ENCODE measurements at regions not wholly inside any gene's neighbourhood (a gene's known extent, or its start where the extent isn't known, plus 50 kb on each side); places are given as distances from the start of the nearest gene placed in this dataset.
"Not testable (repeated sequence)": the region's sequence is repeated elsewhere in the genome, so short reads cannot be mapped to it uniquely, and the experiment has no call there.

- Histone ChIP-seq H3K9me2 (ENCODE audit: insufficient read depth) (no peaks in the 10 kb centered on the region), H3K27me3 (replicated peaks; ENCODE audit: insufficient read depth) (no peaks in the 10 kb centered on the region), H4K20me1 (ENCODE audit: insufficient read depth) (no peaks in the 10 kb centered on the region), H3K9ac (no peak overlapping the region), H3K36me3 (ENCODE audit: low read depth) (no peaks in the 10 kb centered on the region), H3K9me3 (ENCODE audit: low read depth) (no peaks in the 10 kb centered on the region), H3K4me3 (no peak overlapping the region), H2AFZ (no peak overlapping the region), H3F3A (ENCODE audit: insufficient read depth) (no peaks in the 10 kb centered on the region), H3K4me1 (ENCODE audit: insufficient read depth) (no peaks in the 10 kb centered on the region), H3K4me2 (ENCODE audit: unreplicated experiment) (no peak overlapping the region), H3K27ac (no peak overlapping the region), H3K79me2 (ENCODE audit: insufficient read depth) (no peaks in the 10 kb centered on the region)
- in situ Hi-C loops (cut with MboI), result no loop called here
- no peak for DNase-seq
- TF ChIP-seq EZH2 (IDR thresholded peaks at IDR 0.05; ENCODE audit: insufficient read depth, poor library complexity, severe bottlenecking) (no peak), EZH2phosphoT487 (IDR thresholded peaks at IDR 0.05; ENCODE audit: insufficient read depth, low read depth) (no peak)
Observed at GRCh38 chr5:15097552-15097951, 226.0 kb upstream of the ANKH start.

DNA sequence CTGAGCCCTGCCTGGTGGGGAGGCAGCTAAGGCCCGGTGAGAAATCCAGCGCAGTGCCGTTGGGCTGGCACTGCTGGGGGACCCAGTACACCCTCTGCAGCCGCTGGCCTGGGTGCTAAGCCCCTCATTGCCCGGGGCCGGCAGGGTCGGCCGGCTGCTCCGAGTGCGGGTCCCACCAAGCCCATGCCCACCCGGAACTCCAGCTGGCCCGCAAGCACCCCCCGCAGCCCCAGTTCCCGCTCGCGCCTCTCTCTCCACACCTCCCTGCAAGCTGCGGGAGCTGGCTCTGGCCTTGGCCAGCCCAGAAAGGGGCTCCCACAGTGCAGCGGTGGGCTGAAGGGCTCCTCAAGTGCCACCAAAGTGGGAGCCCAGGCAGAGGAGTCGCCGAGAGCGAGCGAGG, 225.1 kb upstream of the ANKH start:
- H3K4me2 ChIP-seq (ENCODE audit: unreplicated experiment); H3K9ac ChIP-seq; H3K27ac ChIP-seq; H3F3A ChIP-seq (ENCODE audit: insufficient read depth); H3K9me2 ChIP-seq (ENCODE audit: insufficient read depth); H2AFZ ChIP-seq; H3K4me1 ChIP-seq (ENCODE audit: insufficient read depth); H3K27me3 ChIP-seq (replicated peaks; ENCODE audit: insufficient read depth); H3K4me3 ChIP-seq; in situ Hi-C loops (cut with MboI); H4K20me1 ChIP-seq (ENCODE audit: insufficient read depth); H3K36me3 ChIP-seq (ENCODE audit: low read depth); DNase-seq; H3K9me3 ChIP-seq (ENCODE audit: low read depth); H3K79me2 ChIP-seq (ENCODE audit: insufficient read depth): not testable (repeated sequence)
- 84 to 85% methylated on average over 9 to 21 of the region's 22 CpGs for WGBS, 2 experiments (ENCODE audit: low coverage in 1 of 2, low lambda C conversion rate in 2 of 2, missing lambda C conversion rate in 2 of 2)

DNA sequence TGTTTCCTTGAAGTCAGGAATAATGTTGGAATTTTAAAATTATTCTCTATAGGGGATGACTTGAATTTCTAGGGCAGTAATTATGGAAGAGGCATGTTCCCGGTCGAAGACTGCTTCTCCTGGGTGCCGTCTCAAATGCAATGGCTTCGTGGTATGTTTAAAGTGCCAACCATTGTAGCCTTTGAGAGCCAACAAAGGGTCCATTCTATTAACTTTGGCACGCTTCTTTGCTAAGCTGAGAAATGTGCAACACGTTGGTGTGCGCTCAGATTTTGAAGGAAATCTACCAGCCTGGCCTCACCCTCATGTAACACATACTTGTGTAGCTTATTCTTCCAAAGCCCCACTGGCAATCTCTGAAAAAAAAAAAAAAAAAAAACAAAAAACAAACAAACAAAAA, 221.2 kb upstream of the ANKH start:
- H3F3A ChIP-seq (ENCODE audit: insufficient read depth), result no peaks in the 10 kb centered on the region
- no peaks in the 10 kb centered on the region for H4K20me1 ChIP-seq (ENCODE audit: insufficient read depth)
- no peak overlapping the region for H3K4me3 ChIP-seq
- H3K4me1 ChIP-seq (ENCODE audit: insufficient read depth), result no peaks in the 10 kb centered on the region
- no peaks in the 10 kb centered on the region for H3K9me2 ChIP-seq (ENCODE audit: insufficient read depth)
- WGBS, 2 experiments (ENCODE audit: low coverage in 1 of 2, low lambda C conversion rate in 2 of 2, missing lambda C conversion rate in 2 of 2), result 74% methylated on average over 7 of the region's 7 CpGs
- no peak overlapping the region for H3K27ac ChIP-seq
- in situ Hi-C loops (cut with MboI), result no loop called here
- no peaks in the 10 kb centered on the region for H3K79me2 ChIP-seq (ENCODE audit: insufficient read depth)
- no peak overlapping the region for H2AFZ ChIP-seq
- no peaks in the 10 kb centered on the region for H3K9me3 ChIP-seq (ENCODE audit: low read depth)
- H3K36me3 ChIP-seq (ENCODE audit: low read depth), result no peaks in the 10 kb centered on the region
- no peak for DNase-seq
- TF ChIP-seq EZH2 (IDR thresholded peaks at IDR 0.05; ENCODE audit: insufficient read depth, poor library complexity, severe bottlenecking) (no peak), EZH2phosphoT487 (IDR thresholded peaks at IDR 0.05; ENCODE audit: insufficient read depth, low read depth) (no peak)
- no peak overlapping the region for H3K4me2 ChIP-seq (ENCODE audit: unreplicated experiment)
- H3K27me3 ChIP-seq (replicated peaks; ENCODE audit: insufficient read depth), result no peaks in the 10 kb centered on the region; the same call in 1 of the 2 replicates
- no peak overlapping the region for H3K9ac ChIP-seq

DNA sequence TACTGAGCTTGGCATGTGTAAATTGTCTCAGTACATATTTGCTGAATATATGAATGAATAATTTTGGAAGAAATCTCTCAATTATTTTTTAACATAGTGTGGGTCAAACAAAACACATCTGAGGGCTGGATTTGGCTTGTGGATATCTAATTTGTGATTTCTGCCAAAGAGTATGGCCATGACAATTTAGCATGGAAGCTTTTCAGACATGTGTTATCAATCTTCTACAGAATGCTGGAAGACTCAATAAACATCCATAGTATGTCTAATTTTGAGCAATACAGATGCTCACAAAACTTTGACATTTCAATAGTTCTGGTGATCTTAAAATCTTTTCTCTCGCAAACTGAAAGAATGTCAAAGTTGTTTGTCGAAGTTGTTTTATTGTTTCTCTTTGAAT, 214.1 kb upstream of the ANKH start:
- H3K4me2 ChIP-seq (ENCODE audit: unreplicated experiment), result no peak overlapping the region
- no peaks in the 10 kb centered on the region for H3K9me3 ChIP-seq (ENCODE audit: low read depth)
- in situ Hi-C loops (cut with MboI), result no loop called here
- H4K20me1 ChIP-seq (ENCODE audit: insufficient read depth), result no peaks in the 10 kb centered on the region
- no peaks in the 10 kb centered on the region for H3K79me2 ChIP-seq (ENCODE audit: insufficient read depth)
- H3K9me2 ChIP-seq (ENCODE audit: insufficient read depth), result no peaks in the 10 kb centered on the region
- TF ChIP-seq EZH2phosphoT487 (IDR thresholded peaks at IDR 0.05; ENCODE audit: insufficient read depth, low read depth) (no peak), EZH2 (IDR thresholded peaks at IDR 0.05; ENCODE audit: insufficient read depth, poor library complexity, severe bottlenecking) (no peak)
- no peaks in the 10 kb centered on the region for H3K36me3 ChIP-seq (ENCODE audit: low read depth)
- WGBS, 2 experiments (ENCODE audit: low coverage in 1 of 2, low lambda C conversion rate in 2 of 2, missing lambda C conversion rate in 2 of 2), result 3% methylated on average over 2 of the region's 2 CpGs
- no peak overlapping the region for H3K9ac ChIP-seq
- no peaks in the 10 kb centered on the region for H3K4me1 ChIP-seq (ENCODE audit: insufficient read depth)
- peaks cover 35% of the 10 kb centered on the region for H3K27me3 ChIP-seq (replicated peaks; ENCODE audit: insufficient read depth)
- no peak overlapping the region for H3K4me3 ChIP-seq
- no peak overlapping the region for H2AFZ ChIP-seq
- H3F3A ChIP-seq (ENCODE audit: insufficient read depth), result no peaks in the 10 kb centered on the region
- no peak for DNase-seq
- H3K27ac ChIP-seq, result no peak overlapping the region

DNA sequence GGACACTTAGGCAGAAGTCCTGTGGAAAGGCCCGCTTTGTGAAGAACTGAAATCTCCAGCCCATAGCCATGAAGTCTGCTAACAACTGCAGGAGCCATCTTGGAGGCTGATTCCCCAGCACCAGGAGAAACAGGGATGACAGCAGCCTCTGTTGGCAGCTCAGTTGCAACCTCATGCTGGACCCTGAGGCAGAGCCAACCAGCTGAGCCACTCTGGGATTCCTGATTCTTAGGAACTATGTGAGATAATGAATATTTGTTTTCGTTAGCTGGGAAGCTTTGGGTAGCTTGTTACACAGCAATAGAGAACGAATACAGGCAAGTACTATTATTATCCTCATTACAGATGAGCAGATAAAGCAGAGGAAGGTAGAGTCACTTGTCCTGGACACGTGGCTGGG, 210.5 kb upstream of the ANKH start:
- Histone ChIP-seq H3F3A (ENCODE audit: insufficient read depth) (no peaks in the 10 kb centered on the region), H3K4me2 (ENCODE audit: unreplicated experiment) (no peak overlapping the region), H2AFZ (no peak overlapping the region), H3K36me3 (ENCODE audit: low read depth) (no peaks in the 10 kb centered on the region), H3K4me1 (ENCODE audit: insufficient read depth) (no peaks in the 10 kb centered on the region), H3K9ac (no peak overlapping the region), H3K9me3 (ENCODE audit: low read depth) (no peaks in the 10 kb centered on the region), H4K20me1 (ENCODE audit: insufficient read depth) (no peaks in the 10 kb centered on the region), H3K79me2 (ENCODE audit: insufficient read depth) (no peaks in the 10 kb centered on the region), H3K27ac (no peak overlapping the region), H3K4me3 (no peak overlapping the region), H3K27me3 (replicated peaks; ENCODE audit: insufficient read depth) (peaks cover 38% of the 10 kb centered on the region), H3K9me2 (ENCODE audit: insufficient read depth) (no peaks in the 10 kb centered on the region)
- DNase-seq, result no peak
- 21 to 28% methylated on average over 4 of the region's 4 CpGs for WGBS, 2 experiments (ENCODE audit: low coverage in 1 of 2, low lambda C conversion rate in 2 of 2, missing lambda C conversion rate in 2 of 2)
- no peak for TF ChIP-seq EZH2phosphoT487 (IDR thresholded peaks at IDR 0.05; ENCODE audit: insufficient read depth, low read depth)
- no peak for TF ChIP-seq EZH2 (IDR thresholded peaks at IDR 0.05; ENCODE audit: insufficient read depth, poor library complexity, severe bottlenecking)
- in situ Hi-C loops (cut with MboI), result no loop called here
